ENCODE measurements at regions not wholly inside any gene's neighbourhood (a gene's known extent, or its start where the extent isn't known, plus 50 kb on each side); places are given as distances from the start of the nearest gene placed in this dataset.

GRCh38 chr10:62538606-62539005, 164.4 kb downstream of the ZNF365 start:
- no peaks in the 10 kb centered on the region for H3K9me3 ChIP-seq (ENCODE audit: control insufficient read depth in 2 of 2, insufficient read depth in 1 of 2, low read depth in 1 of 2, low read length in 1 of 2)
- no peaks in the 10 kb centered on the region for H3K27me3 ChIP-seq (ENCODE audit: control insufficient read depth in 1 of 2, insufficient read depth in 2 of 2, low read length in 2 of 2)
- no peaks in the 10 kb centered on the region for H3K36me3 ChIP-seq (ENCODE audit: control insufficient read depth in 2 of 2, insufficient read depth in 2 of 2, low read length in 1 of 2)
- no peak overlapping the region for H3K27ac ChIP-seq (ENCODE audit: low read depth in 2 of 2, low read length in 1 of 2)
- 82 to 87% methylated on average over 6 of the region's 6 CpGs for WGBS, 2 donors
- no peak overlapping the region for H3K4me3 ChIP-seq (ENCODE audit: low read depth in 1 of 2, low read length in 2 of 2)
- H3K4me1 ChIP-seq (ENCODE audit: control insufficient read depth in 2 of 2, insufficient read depth in 2 of 2, low read length in 1 of 2): no peaks in the 10 kb centered on the region

- H3K4me1 ChIP-seq (ENCODE audit: control insufficient read depth in 2 of 2, insufficient read depth in 2 of 2, low read length in 1 of 2): no peaks in the 10 kb centered on the region
- H3K36me3 ChIP-seq (ENCODE audit: control insufficient read depth in 2 of 2, insufficient read depth in 2 of 2, low read length in 1 of 2): no peaks in the 10 kb centered on the region
- H3K4me3 ChIP-seq (ENCODE audit: low read depth in 1 of 2, low read length in 2 of 2): no peak overlapping the region
- H3K27ac ChIP-seq (ENCODE audit: low read depth in 2 of 2, low read length in 1 of 2): no peak overlapping the region
- H3K27me3 ChIP-seq (ENCODE audit: control insufficient read depth in 1 of 2, insufficient read depth in 2 of 2, low read length in 2 of 2): no peaks in the 10 kb centered on the region
- H3K9me3 ChIP-seq (ENCODE audit: control insufficient read depth in 2 of 2, insufficient read depth in 1 of 2, low read depth in 1 of 2, low read length in 1 of 2): no peaks in the 10 kb centered on the region
- 62 to 63% methylated on average over 3 of the region's 3 CpGs for WGBS, 2 donors
These were observed 166.2 kb downstream of the ZNF365 start for GRCh38 chr10:62540389-62540788.

GRCh38 chr10:62541811-62542210, 167.6 kb downstream of the ZNF365 start:
- H3K27me3 ChIP-seq (ENCODE audit: control insufficient read depth in 1 of 2, insufficient read depth in 2 of 2, low read length in 2 of 2): no peaks in the 10 kb centered on the region
- H3K36me3 ChIP-seq (ENCODE audit: control insufficient read depth in 2 of 2, insufficient read depth in 2 of 2, low read length in 1 of 2): no peaks in the 10 kb centered on the region
- H3K4me3 ChIP-seq (ENCODE audit: low read depth in 1 of 2, low read length in 2 of 2): no peak overlapping the region
- no peak overlapping the region for H3K27ac ChIP-seq (ENCODE audit: low read depth in 2 of 2, low read length in 1 of 2)
- WGBS, 2 donors: 71 to 75% methylated on average over 7 of the region's 7 CpGs
- no peaks in the 10 kb centered on the region for H3K4me1 ChIP-seq (ENCODE audit: control insufficient read depth in 2 of 2, insufficient read depth in 2 of 2, low read length in 1 of 2)
- H3K9me3 ChIP-seq (ENCODE audit: control insufficient read depth in 2 of 2, insufficient read depth in 1 of 2, low read depth in 1 of 2, low read length in 1 of 2): no peaks in the 10 kb centered on the region

- H3K4me1 ChIP-seq (ENCODE audit: control insufficient read depth in 2 of 2, insufficient read depth in 2 of 2, low read length in 1 of 2): no peaks in the 10 kb centered on the region
- WGBS, 2 donors: 70% methylated on average over 9 of the region's 9 CpGs
- H3K4me3 ChIP-seq (ENCODE audit: low read depth in 1 of 2, low read length in 2 of 2): no peak overlapping the region
These were observed 169.6 kb downstream of the ZNF365 start for GRCh38 chr10:62543571-62544355.

GRCh38 chr10:62545160-62546066, 171.2 kb downstream of the ZNF365 start:
- Histone ChIP-seq H3K27me3 (ENCODE audit: control insufficient read depth in 1 of 2, insufficient read depth in 2 of 2, low read length in 2 of 2) (no peaks in the 10 kb centered on the region), H3K27ac (ENCODE audit: low read depth in 2 of 2, low read length in 1 of 2) (no peak overlapping the region), H3K36me3 (ENCODE audit: control insufficient read depth in 2 of 2, insufficient read depth in 2 of 2, low read length in 1 of 2) (no peaks in the 10 kb centered on the region), H3K9me3 (ENCODE audit: control insufficient read depth in 2 of 2, insufficient read depth in 1 of 2, low read depth in 1 of 2, low read length in 1 of 2) (no peaks in the 10 kb centered on the region), H3K4me1 (ENCODE audit: control insufficient read depth in 2 of 2, insufficient read depth in 2 of 2, low read length in 1 of 2) (no peaks in the 10 kb centered on the region), H3K4me3 (ENCODE audit: low read depth in 1 of 2, low read length in 2 of 2) (no peak overlapping the region)
- 70 to 74% methylated on average over 5 of the region's 5 CpGs for WGBS, 2 donors

More at GRCh38 chr10:62543571-62544355, 169.6 kb downstream of the ZNF365 start:
- H3K27me3 ChIP-seq (ENCODE audit: control insufficient read depth in 1 of 2, insufficient read depth in 2 of 2, low read length in 2 of 2): no peaks in the 10 kb centered on the region
- no peak overlapping the region for H3K27ac ChIP-seq (ENCODE audit: low read depth in 2 of 2, low read length in 1 of 2)
- H3K36me3 ChIP-seq (ENCODE audit: control insufficient read depth in 2 of 2, insufficient read depth in 2 of 2, low read length in 1 of 2): no peaks in the 10 kb centered on the region
- H3K9me3 ChIP-seq (ENCODE audit: control insufficient read depth in 2 of 2, insufficient read depth in 1 of 2, low read depth in 1 of 2, low read length in 1 of 2): no peaks in the 10 kb centered on the region

- H3K9me3 ChIP-seq (ENCODE audit: control insufficient read depth in 2 of 2, insufficient read depth in 1 of 2, low read depth in 1 of 2, low read length in 1 of 2): no peaks in the 10 kb centered on the region
- no peaks in the 10 kb centered on the region for H3K27me3 ChIP-seq (ENCODE audit: control insufficient read depth in 1 of 2, insufficient read depth in 2 of 2, low read length in 2 of 2)
- H3K27ac ChIP-seq (ENCODE audit: low read depth in 2 of 2, low read length in 1 of 2): no peak overlapping the region
- WGBS, 2 donors: 56 to 66% methylated on average over 3 of the region's 3 CpGs
- H3K4me1 ChIP-seq (ENCODE audit: control insufficient read depth in 2 of 2, insufficient read depth in 2 of 2, low read length in 1 of 2): no peaks in the 10 kb centered on the region
- H3K4me3 ChIP-seq (ENCODE audit: low read depth in 1 of 2, low read length in 2 of 2): no peak overlapping the region
- H3K36me3 ChIP-seq (ENCODE audit: control insufficient read depth in 2 of 2, insufficient read depth in 2 of 2, low read length in 1 of 2): no peaks in the 10 kb centered on the region
These were observed 174.5 kb downstream of the ZNF365 start for GRCh38 chr10:62548686-62549085.

- whole genome bisulfite sequencing, 2 donors: 56 to 69% methylated on average over 1 of the region's 1 CpG
- Histone ChIP-seq H3K36me3 (ENCODE audit: control insufficient read depth in 2 of 2, insufficient read depth in 2 of 2, low read length in 1 of 2) (no peaks in the 10 kb centered on the region), H3K27me3 (ENCODE audit: control insufficient read depth in 1 of 2, insufficient read depth in 2 of 2, low read length in 2 of 2) (no peaks in the 10 kb centered on the region)
These were observed 176.0 kb downstream of the ZNF365 start for GRCh38 chr10:62550173-62550572.

GRCh38 chr10:62554632-62555199, 180.5 kb downstream of the ZNF365 start:
- Histone ChIP-seq H3K27ac (ENCODE audit: low read depth in 2 of 2, low read length in 1 of 2) (no peak overlapping the region), H3K36me3 (ENCODE audit: control insufficient read depth in 2 of 2, insufficient read depth in 2 of 2, low read length in 1 of 2) (no peaks in the 10 kb centered on the region), H3K4me3 (ENCODE audit: low read depth in 1 of 2, low read length in 2 of 2) (no peak overlapping the region), H3K4me1 (ENCODE audit: control insufficient read depth in 2 of 2, insufficient read depth in 2 of 2, low read length in 1 of 2) (no peaks in the 10 kb centered on the region), H3K27me3 (ENCODE audit: control insufficient read depth in 1 of 2, insufficient read depth in 2 of 2, low read length in 2 of 2) (no peaks in the 10 kb centered on the region), H3K9me3 (ENCODE audit: control insufficient read depth in 2 of 2, insufficient read depth in 1 of 2, low read depth in 1 of 2, low read length in 1 of 2) (no peaks in the 10 kb centered on the region)
- WGBS, 2 donors: 55 to 63% methylated on average over 7 of the region's 7 CpGs

More at GRCh38 chr10:62550173-62550572, 176.0 kb downstream of the ZNF365 start:
- H3K9me3 ChIP-seq (ENCODE audit: control insufficient read depth in 2 of 2, insufficient read depth in 1 of 2, low read depth in 1 of 2, low read length in 1 of 2): no peaks in the 10 kb centered on the region
- H3K4me1 ChIP-seq (ENCODE audit: control insufficient read depth in 2 of 2, insufficient read depth in 2 of 2, low read length in 1 of 2): no peaks in the 10 kb centered on the region
- H3K27ac ChIP-seq (ENCODE audit: low read depth in 2 of 2, low read length in 1 of 2): no peak overlapping the region
- no peak overlapping the region for H3K4me3 ChIP-seq (ENCODE audit: low read depth in 1 of 2, low read length in 2 of 2)

DNA sequence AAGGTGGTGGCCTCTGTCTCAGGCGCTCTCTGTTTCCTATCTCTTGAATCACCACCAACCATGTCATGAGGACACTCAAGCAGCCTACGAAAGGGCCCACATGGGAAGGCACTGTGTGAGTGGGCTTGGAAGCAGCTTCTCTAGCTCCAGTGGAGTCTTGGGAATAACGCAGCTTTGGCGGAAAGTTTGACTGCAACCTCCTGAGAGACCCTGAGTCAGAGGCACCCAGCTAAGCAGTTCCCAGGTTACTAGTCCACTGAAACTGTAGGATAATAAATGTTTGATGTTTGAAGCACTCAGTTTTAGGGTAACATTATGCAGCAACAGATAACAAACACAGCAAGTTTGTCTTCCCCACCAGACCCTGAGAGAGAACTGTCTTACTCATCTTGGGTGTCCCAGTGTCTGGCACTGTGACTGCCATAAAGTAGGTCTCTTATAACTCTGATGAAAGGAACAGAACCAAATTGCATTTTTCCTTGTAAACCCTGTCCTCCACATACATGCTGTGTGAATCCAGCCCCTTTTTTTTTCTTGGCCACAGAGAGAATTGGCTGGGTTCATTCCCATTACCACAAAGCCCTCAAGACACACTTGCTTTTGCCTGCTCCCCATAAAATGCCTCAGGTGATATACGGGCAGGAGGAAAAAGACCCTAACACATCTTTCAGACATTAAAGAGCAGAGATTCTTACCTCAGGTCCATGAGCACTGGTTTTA, 185.5 kb downstream of the ZNF365 start:
- Histone ChIP-seq H3K9me3 (ENCODE audit: control insufficient read depth in 2 of 2, insufficient read depth in 1 of 2, low read depth in 1 of 2, low read length in 1 of 2) (no peaks in the 10 kb centered on the region), H3K27ac (ENCODE audit: low read depth in 2 of 2, low read length in 1 of 2) (no peak overlapping the region)
- 88 to 93% methylated on average over 5 of the region's 5 CpGs for WGBS, 2 donors

More for the DNA sequence above, 185.5 kb downstream of the ZNF365 start:
- Histone ChIP-seq H3K4me1 (ENCODE audit: control insufficient read depth in 2 of 2, insufficient read depth in 2 of 2, low read length in 1 of 2) (no peaks in the 10 kb centered on the region), H3K36me3 (ENCODE audit: control insufficient read depth in 2 of 2, insufficient read depth in 2 of 2, low read length in 1 of 2) (no peaks in the 10 kb centered on the region), H3K27me3 (ENCODE audit: control insufficient read depth in 1 of 2, insufficient read depth in 2 of 2, low read length in 2 of 2) (no peaks in the 10 kb centered on the region), H3K4me3 (ENCODE audit: low read depth in 1 of 2, low read length in 2 of 2) (no peak overlapping the region)
